RWPE1 (cell line): ENCODE measurements at regions not wholly inside any gene's neighbourhood (a gene's known extent, or its start where the extent isn't known, plus 50 kb on each side); places are given as distances from the start of the nearest gene placed in this dataset.

ENCODE experiments used
- CTCF ChIA-PET: fragments of 350-600 bp; sonication (Branson Sonifier 250); formaldehyde crosslinking; extraction: SDS; loops from one replicate; lab custom pipeline; 2021; lab: Yijun Ruan, JAX
- POLR2A ChIA-PET: fragments of 400-600 bp; formaldehyde crosslinking; extraction: SDS; loops from one replicate; lab custom pipeline; 2020; ENCODE audit warnings: antibody characterized with exemption; ENCODE audit not compliant: low non-redundant PET; lab: Yijun Ruan, JAX
- DNase-seq: peaks from one replicate; pipeline ENCODE4 v3.0.0; 2012; ENCODE audit warnings: low spot score
- H3K27ac ChIP-seq: fragments of 450-650 bp; 2 replicates; pipeline ENCODE4 v1.5.1; 2017
- TF ChIP-seq, protein P1 (sequence below): fragments of 450-650 bp; conservative IDR thresholded peaks from 2 replicates; pipeline ENCODE4 v1.5.1; 2017; ENCODE audit warnings: low read depth, mild to moderate bottlenecking

DNA sequence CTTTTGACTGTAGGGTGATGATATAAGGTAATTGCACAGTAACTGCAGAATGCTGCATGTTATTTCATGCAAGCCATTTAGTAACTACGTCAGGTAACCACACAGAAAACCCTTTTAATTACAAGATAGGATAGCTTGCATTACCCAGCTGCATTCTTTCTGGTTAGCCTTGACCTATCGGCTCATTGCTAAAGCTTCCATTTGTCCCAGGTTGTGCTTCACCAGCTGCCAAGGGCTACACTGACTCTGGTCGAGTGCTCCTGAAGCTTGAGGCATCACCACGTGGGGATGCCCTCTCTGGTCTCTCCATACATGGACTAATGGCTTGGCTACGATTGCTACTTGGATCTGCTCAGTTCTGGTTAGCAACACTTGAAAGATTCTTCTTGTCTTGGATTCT, 81.1 kb upstream of the SLC12A2 start:
- DNase-seq, result peak; percentile 38
- ChIA-PET CTCF (interaction anchor here (0.5 to 1.1 kb wide), 4 partner anchors 12 to 100 kb away, joined by 3 read pairs; no protein-coding TSS in a partner anchor), POLR2A (no interaction called here)
- TF ChIP-seq, protein P1, sequence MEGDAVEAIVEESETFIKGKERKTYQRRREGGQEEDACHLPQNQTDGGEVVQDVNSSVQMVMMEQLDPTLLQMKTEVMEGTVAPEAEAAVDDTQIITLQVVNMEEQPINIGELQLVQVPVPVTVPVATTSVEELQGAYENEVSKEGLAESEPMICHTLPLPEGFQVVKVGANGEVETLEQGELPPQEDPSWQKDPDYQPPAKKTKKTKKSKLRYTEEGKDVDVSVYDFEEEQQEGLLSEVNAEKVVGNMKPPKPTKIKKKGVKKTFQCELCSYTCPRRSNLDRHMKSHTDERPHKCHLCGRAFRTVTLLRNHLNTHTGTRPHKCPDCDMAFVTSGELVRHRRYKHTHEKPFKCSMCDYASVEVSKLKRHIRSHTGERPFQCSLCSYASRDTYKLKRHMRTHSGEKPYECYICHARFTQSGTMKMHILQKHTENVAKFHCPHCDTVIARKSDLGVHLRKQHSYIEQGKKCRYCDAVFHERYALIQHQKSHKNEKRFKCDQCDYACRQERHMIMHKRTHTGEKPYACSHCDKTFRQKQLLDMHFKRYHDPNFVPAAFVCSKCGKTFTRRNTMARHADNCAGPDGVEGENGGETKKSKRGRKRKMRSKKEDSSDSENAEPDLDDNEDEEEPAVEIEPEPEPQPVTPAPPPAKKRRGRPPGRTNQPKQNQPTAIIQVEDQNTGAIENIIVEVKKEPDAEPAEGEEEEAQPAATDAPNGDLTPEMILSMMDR, result no peak
- H3K27ac ChIP-seq, result no peak overlapping the region

DNA sequence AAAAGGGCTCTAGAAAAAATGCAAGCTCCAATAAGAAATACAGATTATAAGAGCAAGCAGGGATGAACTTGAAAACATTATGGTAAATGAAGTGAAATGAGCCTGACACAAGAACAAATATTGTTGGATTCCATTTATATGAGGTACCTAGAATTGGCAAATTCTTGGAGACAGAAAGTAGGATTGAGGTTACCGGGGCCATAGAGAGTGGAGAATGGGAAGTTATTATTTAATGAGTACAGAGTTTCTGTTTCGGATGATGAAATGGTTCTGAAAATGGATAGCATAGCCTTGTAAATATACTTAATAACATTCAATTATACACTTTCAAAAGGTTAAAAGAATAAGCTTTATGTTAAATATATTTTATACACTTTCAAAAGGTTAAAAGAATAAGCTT, 75.6 kb upstream of the SLC12A2 start:
- no peak for DNase-seq
- TF ChIP-seq, protein P1, result no peak
- CTCF ChIA-PET, result interaction anchor here (0.7 kb wide), 1 partner anchor 1217 kb away, joined by 5 read pairs; no protein-coding TSS in a partner anchor
- POLR2A ChIA-PET, result no interaction called here
- H3K27ac ChIP-seq, result no peak overlapping the region

DNA sequence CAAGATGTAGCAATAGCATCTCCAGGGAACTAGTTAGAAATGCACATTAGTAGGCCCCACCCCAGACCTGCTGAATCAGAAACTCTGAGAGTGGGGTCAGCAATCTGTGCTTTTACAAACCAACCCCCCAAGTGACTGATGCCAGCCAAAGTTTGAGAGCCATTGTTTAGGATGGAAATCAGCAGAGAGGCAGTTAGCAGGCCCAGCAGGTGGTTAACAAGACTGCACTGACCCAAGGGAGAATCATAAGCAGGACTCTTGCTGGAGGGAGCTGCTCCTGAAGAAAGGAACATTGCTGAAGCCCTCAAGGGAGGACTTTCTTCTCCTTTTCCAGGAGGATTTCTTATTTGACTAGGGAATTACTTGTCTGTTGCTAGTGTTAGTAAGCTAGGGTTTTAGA, 74.2 kb upstream of the SLC12A2 start:
- TF ChIP-seq, protein P1, result no peak
- CTCF ChIA-PET, result no interaction called here
- no peak overlapping the region for H3K27ac ChIP-seq
- POLR2A ChIA-PET, result no interaction called here
- DNase-seq, result no peak

DNA sequence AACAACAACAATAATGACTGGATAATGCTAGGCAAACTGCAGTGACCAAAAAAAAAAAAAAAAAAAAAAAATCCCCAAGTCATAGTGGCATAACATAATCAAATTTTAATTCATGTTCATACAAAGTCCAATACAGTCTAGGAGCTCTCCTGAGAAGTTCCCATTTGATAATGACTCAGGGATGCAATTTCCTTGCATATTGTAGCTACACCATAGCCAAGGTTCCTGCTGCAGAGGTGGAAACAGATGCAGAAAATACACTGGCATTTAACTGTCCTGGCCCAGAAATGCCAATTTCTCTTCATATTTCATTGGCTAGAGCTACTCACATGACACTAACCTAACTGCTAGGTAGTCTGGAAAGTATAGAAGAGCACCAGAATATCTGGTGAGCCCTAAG, 72.2 kb upstream of the SLC12A2 start:
- no peak for DNase-seq
- H3K27ac ChIP-seq, result no peak overlapping the region
- TF ChIP-seq, protein P1, result no peak
- ChIA-PET POLR2A (no interaction called here), CTCF (interaction anchor here (0.5 to 1.0 kb wide), 4 partner anchors 53 to 1355 kb away, joined by 3 to 4 read pairs (median 4); no protein-coding TSS in a partner anchor)

DNA sequence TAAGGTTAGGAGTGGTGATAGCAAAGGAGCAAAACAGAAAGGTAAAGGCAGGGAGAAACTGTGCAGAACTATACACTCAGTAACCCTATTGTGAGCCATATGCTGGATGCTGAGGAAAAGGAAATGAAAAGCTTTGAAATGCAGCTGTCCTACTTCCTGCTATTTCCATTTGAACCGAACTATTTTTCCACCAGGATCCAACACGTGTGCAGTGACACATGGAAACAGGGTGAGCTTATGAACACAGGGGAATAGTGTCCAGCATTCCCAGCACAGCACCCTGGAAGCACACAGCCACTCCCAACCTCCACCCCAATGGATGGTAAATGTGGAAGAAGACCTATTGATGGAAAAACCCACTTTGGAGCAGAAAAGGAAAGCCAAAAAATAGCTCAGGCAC, 69.0 kb upstream of the SLC12A2 start:
- POLR2A ChIA-PET, result no interaction called here
- DNase-seq, result no peak
- CTCF ChIA-PET, result interaction anchor here (0.6 to 0.9 kb wide), 2 partner anchors 12 to 1216 kb away, joined by 3 read pairs; no protein-coding TSS in a partner anchor
- H3K27ac ChIP-seq, result no peak overlapping the region
- TF ChIP-seq, protein P1, result no peak

DNA sequence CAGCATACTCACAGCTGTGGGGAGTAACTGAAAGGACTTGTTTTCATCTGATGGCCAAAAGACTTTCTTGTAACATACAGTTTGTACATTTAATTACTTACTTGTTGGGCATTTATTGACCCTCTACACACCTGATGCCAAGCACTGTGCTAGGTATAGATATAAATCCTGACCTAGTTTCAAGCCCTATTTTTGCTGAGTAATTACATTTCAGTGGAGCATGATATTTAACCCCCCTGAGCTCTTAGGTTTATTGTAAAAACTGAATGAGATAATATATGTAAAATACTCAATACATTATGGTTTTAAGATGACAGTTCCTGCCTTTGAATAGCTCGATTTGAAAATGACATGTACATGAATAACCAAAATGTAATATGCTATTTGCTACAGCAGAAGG, 68.1 kb upstream of the SLC12A2 start:
- no peak for DNase-seq
- TF ChIP-seq, protein P1, result no peak
- no peak overlapping the region for H3K27ac ChIP-seq
- ChIA-PET POLR2A (no interaction called here), CTCF (interaction anchor here (0.6 kb wide), 1 partner anchor 140 kb away, joined by 8 read pairs; no protein-coding TSS in a partner anchor)
